ENCODE measurements at regions not wholly inside any gene's neighbourhood (a gene's known extent, or its start where the extent isn't known, plus 50 kb on each side); places are given as distances from the start of the nearest gene placed in this dataset.

GRCh38 chr17:73719588-73720071, 75.4 kb upstream of the SDK2 start:
- Histone ChIP-seq H3K4me2 (replicated peaks; ENCODE audit: low read depth, low read length, poor library complexity, severe bottlenecking) (no peak overlapping the region), H3K36me3 (replicated peaks in 1 of 2; ENCODE audit: control extremely low read depth in 1 of 2, control insufficient read depth in 1 of 2, extremely low read depth in 1 of 2, insufficient read depth in 2 of 2, low read length in 1 of 2) (no peaks in the 10 kb centered on the region), H3K27ac (ENCODE audit: low read length in 2 of 2) (no peak overlapping the region), H4K20me1 (ENCODE audit: control insufficient read depth, insufficient read depth, low read length, poor library complexity, severe bottlenecking) (no peaks in the 10 kb centered on the region), H2AFZ (ENCODE audit: insufficient read depth, low read depth, low read length, poor library complexity, severe bottlenecking) (no peak overlapping the region), H3K4me3 (ENCODE audit: control extremely low read depth in 1 of 5, extremely low read depth in 1 of 5, insufficient read depth in 1 of 5, low read depth in 2 of 5, low read length in 4 of 5) (no peak overlapping the region), H3K79me2 (ENCODE audit: control insufficient read depth, insufficient read depth, low read length) (no peaks in the 10 kb centered on the region), H3K9ac (ENCODE audit: low read length) (no peak overlapping the region), H3K4me1 (ENCODE audit: control insufficient read depth in 2 of 2, insufficient read depth in 2 of 2, low read length in 2 of 2) (peaks cover 8 to 13% of the 10 kb centered on the region in 2 donors), H3K27me3 (replicated peaks in 1 of 4; ENCODE audit: control extremely low read depth in 1 of 4, control insufficient read depth in 3 of 4, insufficient read depth in 4 of 4, low read length in 3 of 4) (peaks cover 0 to 4% (median 0%) of the 10 kb centered on the region in 4 experiments), H3K9me3 (ENCODE audit: control extremely low read depth in 1 of 3, control insufficient read depth in 2 of 3, insufficient read depth in 1 of 3, low read length in 2 of 3) (no peaks in the 10 kb centered on the region)
- H3K4me1 Mint-ChIP-seq: peaks cover 17% of the 10 kb centered on the region
- peaks cover 21% of the 10 kb centered on the region for H3K27me3 Mint-ChIP-seq
- no peaks in the 10 kb centered on the region for H3K9me3 Mint-ChIP-seq (ENCODE audit: insufficient read depth)
- H3K27ac Mint-ChIP-seq: no peak overlapping the region
- H3K4me3 Mint-ChIP-seq: no peak overlapping the region
- TF ChIP-seq EZH2 (IDR thresholded peaks at IDR 0.05; ENCODE audit: borderline replicate concordance, insufficient read depth, low read depth, low read length, poor library complexity, severe bottlenecking): no peak
- TF ChIP-seq, protein P1, sequence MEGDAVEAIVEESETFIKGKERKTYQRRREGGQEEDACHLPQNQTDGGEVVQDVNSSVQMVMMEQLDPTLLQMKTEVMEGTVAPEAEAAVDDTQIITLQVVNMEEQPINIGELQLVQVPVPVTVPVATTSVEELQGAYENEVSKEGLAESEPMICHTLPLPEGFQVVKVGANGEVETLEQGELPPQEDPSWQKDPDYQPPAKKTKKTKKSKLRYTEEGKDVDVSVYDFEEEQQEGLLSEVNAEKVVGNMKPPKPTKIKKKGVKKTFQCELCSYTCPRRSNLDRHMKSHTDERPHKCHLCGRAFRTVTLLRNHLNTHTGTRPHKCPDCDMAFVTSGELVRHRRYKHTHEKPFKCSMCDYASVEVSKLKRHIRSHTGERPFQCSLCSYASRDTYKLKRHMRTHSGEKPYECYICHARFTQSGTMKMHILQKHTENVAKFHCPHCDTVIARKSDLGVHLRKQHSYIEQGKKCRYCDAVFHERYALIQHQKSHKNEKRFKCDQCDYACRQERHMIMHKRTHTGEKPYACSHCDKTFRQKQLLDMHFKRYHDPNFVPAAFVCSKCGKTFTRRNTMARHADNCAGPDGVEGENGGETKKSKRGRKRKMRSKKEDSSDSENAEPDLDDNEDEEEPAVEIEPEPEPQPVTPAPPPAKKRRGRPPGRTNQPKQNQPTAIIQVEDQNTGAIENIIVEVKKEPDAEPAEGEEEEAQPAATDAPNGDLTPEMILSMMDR (IDR thresholded peaks at IDR 0.05): no peak
- intact Hi-C loops (cut with micrococcal nuclease): no loop called here
- 94% methylated on average over 15 of the region's 16 CpGs for WGBS (ENCODE audit: insufficient coverage)
- CTCF ChIA-PET: interaction anchor here (1.3 kb wide), 1 partner anchor 12 kb away, joined by 3 read pairs; no protein-coding TSS in a partner anchor
- no peak for DNase-seq
- ATAC-seq (ENCODE audit: low read depth): no peak
- POLR2A ChIA-PET: no interaction called here

DNA sequence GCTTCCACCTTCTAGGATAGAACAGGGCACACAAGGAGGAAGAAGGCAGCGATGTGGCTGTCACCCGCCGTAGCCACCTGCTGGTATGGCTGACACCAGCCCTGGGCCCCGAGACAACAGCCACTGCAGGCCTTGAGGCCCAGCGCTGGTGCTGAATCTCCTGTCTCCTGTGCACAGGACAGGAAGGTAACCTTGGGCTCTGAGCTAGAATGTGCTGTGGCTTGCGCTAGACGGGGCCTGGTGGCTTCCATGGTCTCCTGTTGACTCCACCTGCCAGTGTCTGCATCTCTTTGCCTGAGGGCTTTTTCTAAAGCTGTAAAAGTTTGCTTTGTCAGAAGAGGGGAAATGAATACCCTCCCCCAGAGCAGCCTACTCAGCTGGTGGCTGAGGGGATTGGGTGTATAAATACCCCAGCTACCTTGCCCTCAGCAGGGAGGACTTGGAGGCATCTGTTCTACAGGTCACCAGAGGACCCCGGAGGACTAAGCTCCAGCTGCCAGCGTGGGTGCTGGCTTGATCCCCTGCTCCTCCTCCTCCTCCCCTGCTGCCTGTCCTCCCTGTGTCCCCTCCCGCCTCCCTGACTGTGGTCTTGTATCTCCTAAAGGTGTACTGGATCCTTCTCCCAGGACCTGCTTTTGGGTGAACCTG, 76.1 kb upstream of the SDK2 start:
- no peak overlapping the region for H2AFZ ChIP-seq (ENCODE audit: insufficient read depth, low read depth, low read length, poor library complexity, severe bottlenecking)

More for the DNA sequence above, 76.1 kb upstream of the SDK2 start:
- WGBS (ENCODE audit: insufficient coverage): 82% methylated on average over 10 of the region's 10 CpGs
- Histone ChIP-seq H3K27ac (ENCODE audit: low read length in 2 of 2) (no peak overlapping the region), H3K9ac (ENCODE audit: low read length) (no peak overlapping the region), H4K20me1 (ENCODE audit: control insufficient read depth, insufficient read depth, low read length, poor library complexity, severe bottlenecking) (no peaks in the 10 kb centered on the region), H3K4me1 (ENCODE audit: control insufficient read depth in 2 of 2, insufficient read depth in 2 of 2, low read length in 2 of 2) (peaks cover 8 to 13% of the 10 kb centered on the region in 2 donors), H3K4me2 (replicated peaks; ENCODE audit: low read depth, low read length, poor library complexity, severe bottlenecking) (no peak overlapping the region), H3K36me3 (replicated peaks in 1 of 2; ENCODE audit: control extremely low read depth in 1 of 2, control insufficient read depth in 1 of 2, extremely low read depth in 1 of 2, insufficient read depth in 2 of 2, low read length in 1 of 2) (no peaks in the 10 kb centered on the region), H3K27me3 (replicated peaks in 1 of 4; ENCODE audit: control extremely low read depth in 1 of 4, control insufficient read depth in 3 of 4, insufficient read depth in 4 of 4, low read length in 3 of 4) (peaks cover 0 to 4% (median 0%) of the 10 kb centered on the region in 4 experiments), H3K9me3 (ENCODE audit: control extremely low read depth in 1 of 3, control insufficient read depth in 2 of 3, insufficient read depth in 1 of 3, low read length in 2 of 3) (no peaks in the 10 kb centered on the region), H3K79me2 (ENCODE audit: control insufficient read depth, insufficient read depth, low read length) (no peaks in the 10 kb centered on the region), H3K4me3 (ENCODE audit: control extremely low read depth in 1 of 5, extremely low read depth in 1 of 5, insufficient read depth in 1 of 5, low read depth in 2 of 5, low read length in 4 of 5) (no peak overlapping the region)
- CTCF ChIA-PET: interaction anchor here (1.3 kb wide), 1 partner anchor 12 kb away, joined by 3 read pairs; no protein-coding TSS in a partner anchor
- no peak overlapping the region for H3K4me3 Mint-ChIP-seq
- ATAC-seq (ENCODE audit: low read depth) (no peak), DNase-seq (no peak)
- POLR2A ChIA-PET: no interaction called here
- H3K4me1 Mint-ChIP-seq: peaks cover 17% of the 10 kb centered on the region
- H3K27ac Mint-ChIP-seq: no peak overlapping the region
- TF ChIP-seq, protein P1 (IDR thresholded peaks at IDR 0.05): no peak
- no peaks in the 10 kb centered on the region for H3K9me3 Mint-ChIP-seq (ENCODE audit: insufficient read depth)
- peaks cover 19% of the 10 kb centered on the region for H3K27me3 Mint-ChIP-seq
- intact Hi-C loops (cut with micrococcal nuclease): no loop called here

All from B cell (primary cell).